NOMO-1 (cell line): ENCODE measurements at regions not wholly inside any gene's neighbourhood (a gene's known extent, or its start where the extent isn't known, plus 50 kb on each side); places are given as distances from the start of the nearest gene placed in this dataset.

ENCODE experiments used
- DNase-seq, 2 experiments: peaks; one replicate each; lab custom pipeline; 2025; ENCODE audit not compliant: unreplicated experiment in 2 of 2; lab: John Stamatoyannopoulos, UW

- DNase-seq, result no peak
Measured at GRCh38 chr12:110993434-110993833, 73.1 kb upstream of the MYL2 start.

- no peak for DNase-seq
Measured at GRCh38 chr12:110992909-110993308, 72.5 kb upstream of the MYL2 start.

DNA sequence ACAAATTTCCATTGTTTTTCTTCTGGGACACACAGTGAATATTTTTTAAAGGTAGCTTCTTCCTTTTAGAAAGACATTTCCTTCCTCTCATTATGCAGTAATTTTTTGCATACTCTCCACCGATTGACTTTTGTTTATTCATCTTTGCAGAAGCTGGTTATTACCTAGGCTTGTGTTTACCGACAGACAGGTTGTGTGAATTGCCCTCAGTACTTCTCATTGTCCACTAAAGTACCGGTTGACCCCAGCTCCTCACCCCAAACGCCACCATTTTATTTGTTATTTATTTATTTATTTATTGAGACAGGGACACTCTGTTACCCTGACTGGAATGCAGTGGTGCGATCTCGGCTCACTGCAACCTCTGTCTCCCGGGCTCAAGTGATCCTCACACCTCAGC, 63.4 kb upstream of the MYL2 start:
- DNase-seq, result no peak

GRCh38 chr12:110972866-110973265, 52.5 kb upstream of the MYL2 start:
- no peak for DNase-seq

GRCh38 chr12:110971936-110972335, 51.6 kb upstream of the MYL2 start:
- no peak for DNase-seq

DNA sequence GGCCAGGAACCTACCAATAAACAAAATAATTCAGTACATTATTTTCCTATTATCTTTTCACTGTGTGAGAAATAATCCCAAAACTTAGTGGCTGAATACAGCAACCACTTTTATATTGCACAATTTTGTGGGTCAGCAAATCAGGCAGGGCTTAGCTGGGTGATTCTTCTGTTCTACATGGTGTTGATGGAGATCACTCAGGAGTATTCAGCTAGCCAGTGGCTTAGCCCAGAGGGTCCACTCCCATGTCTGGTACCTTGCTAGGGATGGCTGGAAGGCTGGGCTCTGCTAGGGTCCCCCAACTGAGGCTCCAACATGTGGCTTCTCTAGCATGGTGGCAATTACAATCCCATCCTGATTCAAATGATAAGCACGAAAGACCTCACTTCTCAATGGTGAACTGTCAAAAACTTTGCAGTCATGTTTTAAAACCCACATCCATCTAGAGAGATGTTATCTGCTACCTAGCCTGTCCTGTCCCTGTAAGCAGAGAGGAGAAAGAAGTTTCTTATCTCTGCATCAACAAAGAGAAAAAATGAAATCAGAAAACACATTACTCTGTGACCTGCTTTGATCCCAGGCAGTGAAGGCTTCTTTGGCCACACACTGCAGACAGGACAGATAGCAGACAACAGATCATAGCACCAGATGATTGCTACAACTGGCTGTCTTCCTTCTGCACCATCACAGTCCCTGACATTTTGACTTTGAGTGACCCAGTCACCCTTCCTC, 51.0 kb upstream of the MYL2 start:
- DNase-seq, result no peak
